COR-L47 (cell line): ENCODE measurements at regions not wholly inside any gene's neighbourhood (a gene's known extent, or its start where the extent isn't known, plus 50 kb on each side); places are given as distances from the start of the nearest gene placed in this dataset.
"Not testable (repeated sequence)": the region's sequence is repeated elsewhere in the genome, so short reads cannot be mapped to it uniquely, and the experiment has no call there.

Experiments used
- DNase-seq: peaks from one replicate; lab custom pipeline; 2025; lab: John Stamatoyannopoulos, UW

- DNase-seq = no peak
Measured at GRCh38 chr3:77707281-77707680, 667.4 kb downstream of the ROBO2 start.

GRCh38 chr3:77709155-77709554 is 669.3 kb downstream of the ROBO2 start:
- DNase-seq = no peak

GRCh38 chr3:77718311-77718710 is 678.4 kb downstream of the ROBO2 start:
- no peak for DNase-seq

DNA sequence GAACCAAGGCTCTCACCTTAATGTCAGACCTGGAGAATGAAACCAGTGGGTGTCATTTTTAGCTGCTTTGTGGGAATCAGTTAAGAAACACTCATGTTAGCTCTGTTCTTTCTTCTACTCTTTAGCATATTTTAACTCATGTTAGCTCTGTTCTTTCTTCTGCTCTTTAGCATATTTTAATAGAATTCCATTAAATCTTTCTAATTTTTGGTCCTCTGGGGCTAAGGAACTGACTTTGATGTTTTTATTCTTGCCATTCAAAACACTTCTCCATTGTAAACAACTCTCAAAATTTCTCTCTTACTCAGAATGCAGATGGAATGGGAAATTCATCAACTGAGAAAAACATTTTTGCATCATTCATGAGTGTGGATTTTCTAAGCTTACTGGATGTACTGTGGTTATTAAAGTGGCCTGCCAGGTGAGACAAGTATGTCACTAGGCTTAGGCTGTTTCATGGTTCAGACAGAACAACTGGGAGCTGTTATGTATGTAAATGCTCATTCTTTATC is 680.6 kb downstream of the ROBO2 start:
- DNase-seq = no peak

DNA sequence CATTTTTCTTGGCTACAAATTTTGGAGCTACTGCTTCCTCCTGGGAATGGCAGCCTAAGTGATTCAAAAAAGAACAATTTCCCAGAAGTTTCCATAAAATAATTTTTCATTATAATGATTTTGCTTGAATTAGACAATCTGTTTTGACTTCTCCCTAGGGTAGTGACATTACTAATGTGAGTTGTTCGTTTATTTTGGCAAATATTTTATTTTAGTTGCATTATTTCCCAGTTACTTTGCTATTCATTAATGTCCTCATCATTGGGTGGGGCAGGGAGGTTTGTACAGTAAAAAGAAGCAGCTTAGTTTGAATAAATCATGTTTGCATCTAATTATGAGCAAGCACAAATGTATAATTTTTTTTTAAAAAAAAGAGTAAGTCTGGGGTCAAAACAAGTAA is 686.6 kb downstream of the ROBO2 start:
- no peak for DNase-seq

- DNase-seq = no peak
Measured at GRCh38 chr3:77746048-77746447, 706.1 kb downstream of the ROBO2 start.

DNA sequence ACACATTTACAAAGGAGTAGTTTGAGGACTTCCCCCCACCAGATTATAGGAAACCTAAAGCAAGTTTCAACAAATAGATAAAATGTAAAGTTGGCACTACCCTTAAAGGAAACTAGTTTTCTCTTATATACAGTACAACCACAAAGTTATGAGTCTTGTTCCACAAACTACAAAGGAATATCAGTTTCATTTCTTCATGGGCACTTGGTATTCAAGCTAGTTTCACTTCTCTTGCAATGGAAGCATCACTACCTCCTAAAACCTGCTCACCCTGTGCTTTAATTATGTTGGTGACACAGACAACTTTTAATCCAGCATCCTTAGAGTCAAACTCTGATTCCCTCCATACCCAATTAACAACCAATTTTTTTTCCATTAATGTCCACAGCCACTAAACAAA is 707.0 kb downstream of the ROBO2 start:
- no peak for DNase-seq

DNA sequence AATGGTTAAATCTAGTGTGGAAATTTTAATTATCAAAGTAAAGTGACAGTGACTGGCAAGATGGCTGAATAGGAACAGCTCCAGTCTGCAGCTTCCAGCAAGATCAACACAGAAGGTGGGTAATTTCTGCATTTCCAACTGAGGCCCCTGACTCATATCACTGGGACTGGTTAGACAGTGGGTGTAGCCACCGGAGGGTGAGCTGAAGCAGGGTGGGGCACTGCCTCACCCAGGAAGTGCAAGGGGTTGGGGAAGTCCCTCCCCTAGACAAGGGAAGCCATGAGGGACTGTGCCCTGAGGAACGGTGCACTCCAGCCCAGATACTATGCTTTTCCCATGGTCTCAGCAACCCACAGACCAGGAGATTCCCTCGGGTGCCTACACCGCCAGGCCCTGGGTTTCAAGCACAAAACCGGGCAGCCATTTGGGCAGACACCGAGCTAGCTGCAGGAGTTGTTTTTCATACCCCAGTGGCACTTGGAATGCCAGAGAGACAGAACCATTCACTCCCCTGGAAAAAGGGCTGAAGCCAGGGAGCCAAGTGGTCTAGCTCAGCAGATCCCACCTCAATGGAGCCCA is 716.6 kb downstream of the ROBO2 start:
- not testable (repeated sequence) for DNase-seq

GRCh38 chr3:77772459-77772858 is 732.6 kb downstream of the ROBO2 start:
- DNase-seq = no peak

- no peak for DNase-seq
Measured at GRCh38 chr3:77773084-77773483, 733.2 kb downstream of the ROBO2 start.

DNA sequence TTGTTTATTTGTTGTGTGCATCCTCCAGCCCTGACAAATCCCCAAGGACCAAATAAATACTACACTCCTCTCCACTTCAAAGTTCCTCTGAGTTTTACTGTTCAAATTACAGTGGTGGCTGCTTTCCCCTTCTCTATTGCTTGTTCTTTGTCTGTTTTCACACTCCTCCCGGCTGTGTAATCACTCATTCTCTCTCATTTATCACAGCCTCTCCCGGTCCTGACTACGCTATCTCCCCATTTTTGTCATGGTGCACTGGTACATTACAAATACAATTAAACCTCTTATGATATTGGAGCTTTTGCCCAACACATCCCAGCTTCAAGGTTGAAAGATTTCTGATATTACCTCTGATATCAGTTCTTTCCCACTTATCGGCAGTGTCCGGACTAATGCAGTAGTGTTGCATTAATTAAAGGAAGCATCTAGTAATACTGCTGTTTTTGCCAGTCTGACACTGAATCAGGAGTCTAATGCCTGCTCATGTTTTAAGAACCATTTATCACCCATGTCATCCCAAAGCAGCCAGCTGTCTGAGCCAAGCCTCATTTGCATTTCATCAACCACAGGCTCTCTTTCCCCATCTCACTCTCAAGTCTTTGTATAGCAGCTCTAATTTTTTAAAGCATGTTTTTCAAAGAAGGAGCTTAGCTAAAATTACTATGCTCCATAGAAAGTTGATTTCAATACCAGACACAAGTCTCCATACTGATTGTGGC is 740.5 kb downstream of the ROBO2 start:
- DNase-seq = no peak

- no peak for DNase-seq
Measured at GRCh38 chr3:77786216-77786615, 746.3 kb downstream of the ROBO2 start.

- DNase-seq = no peak
Measured at GRCh38 chr3:77795013-77795412, 755.1 kb downstream of the ROBO2 start.

- no peak for DNase-seq
Measured at GRCh38 chr3:77799278-77799677, 759.4 kb downstream of the ROBO2 start.

DNA sequence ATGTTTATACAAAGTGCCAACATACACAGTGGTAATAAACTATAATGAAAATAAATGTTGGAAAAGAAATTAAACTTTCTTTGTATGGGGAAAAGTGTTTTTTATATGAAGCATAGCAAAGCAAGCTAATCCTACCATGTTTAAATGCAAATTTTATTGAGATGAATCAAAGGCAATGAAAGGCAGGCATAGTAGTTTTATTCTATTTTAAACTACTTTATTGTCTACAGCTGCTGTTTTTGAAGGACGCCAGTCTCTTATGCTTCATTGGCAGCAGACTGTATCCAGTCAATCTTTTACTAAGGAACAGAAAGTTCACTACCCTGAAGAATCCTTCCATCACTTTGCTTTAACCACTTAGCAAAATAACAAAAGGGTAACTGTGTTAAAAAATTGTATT is 761.0 kb downstream of the ROBO2 start:
- no peak for DNase-seq

GRCh38 chr3:77807312-77807711 is 767.4 kb downstream of the ROBO2 start:
- DNase-seq = no peak

- DNase-seq = no peak
Measured at GRCh38 chr3:77814845-77815244, 774.9 kb downstream of the ROBO2 start.

DNA sequence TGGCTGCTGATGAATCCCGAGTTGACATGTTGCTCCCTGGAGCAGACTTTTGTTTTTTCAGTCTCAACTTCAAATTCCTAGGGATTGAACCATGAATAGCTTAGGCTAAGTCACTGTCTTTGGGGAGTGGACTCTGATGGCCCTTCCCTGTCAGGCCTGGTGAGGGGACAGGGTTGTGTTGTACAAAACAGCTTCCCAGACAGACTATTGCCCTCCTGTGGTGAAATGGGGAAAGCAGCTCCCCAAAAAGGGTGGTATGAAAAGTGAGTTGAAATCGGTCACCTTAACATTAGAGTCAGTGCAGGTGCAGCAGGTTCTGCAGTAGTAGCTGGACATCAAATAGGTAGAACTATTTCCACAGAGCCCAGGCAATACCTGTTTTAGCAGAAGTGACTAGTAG is 775.6 kb downstream of the ROBO2 start:
- DNase-seq = no peak

DNA sequence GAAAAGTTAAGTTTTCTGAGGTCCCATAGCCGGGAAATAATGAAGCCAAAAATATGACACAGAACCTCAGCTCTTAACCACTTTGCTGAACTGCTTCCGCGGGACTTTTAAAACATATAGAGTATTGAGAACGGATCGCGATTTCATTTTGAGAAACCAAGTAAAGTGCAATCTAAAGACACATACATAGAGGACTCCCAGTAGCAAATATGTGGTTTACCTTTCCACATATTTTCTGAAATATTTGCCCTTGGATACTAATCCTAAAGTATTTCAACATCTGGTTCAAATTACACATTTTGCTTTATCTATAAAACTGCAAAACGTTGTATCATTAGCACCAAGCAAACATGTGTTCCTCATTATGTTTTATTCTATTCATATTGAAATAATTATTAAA is 776.5 kb downstream of the ROBO2 start:
- DNase-seq = no peak

DNA sequence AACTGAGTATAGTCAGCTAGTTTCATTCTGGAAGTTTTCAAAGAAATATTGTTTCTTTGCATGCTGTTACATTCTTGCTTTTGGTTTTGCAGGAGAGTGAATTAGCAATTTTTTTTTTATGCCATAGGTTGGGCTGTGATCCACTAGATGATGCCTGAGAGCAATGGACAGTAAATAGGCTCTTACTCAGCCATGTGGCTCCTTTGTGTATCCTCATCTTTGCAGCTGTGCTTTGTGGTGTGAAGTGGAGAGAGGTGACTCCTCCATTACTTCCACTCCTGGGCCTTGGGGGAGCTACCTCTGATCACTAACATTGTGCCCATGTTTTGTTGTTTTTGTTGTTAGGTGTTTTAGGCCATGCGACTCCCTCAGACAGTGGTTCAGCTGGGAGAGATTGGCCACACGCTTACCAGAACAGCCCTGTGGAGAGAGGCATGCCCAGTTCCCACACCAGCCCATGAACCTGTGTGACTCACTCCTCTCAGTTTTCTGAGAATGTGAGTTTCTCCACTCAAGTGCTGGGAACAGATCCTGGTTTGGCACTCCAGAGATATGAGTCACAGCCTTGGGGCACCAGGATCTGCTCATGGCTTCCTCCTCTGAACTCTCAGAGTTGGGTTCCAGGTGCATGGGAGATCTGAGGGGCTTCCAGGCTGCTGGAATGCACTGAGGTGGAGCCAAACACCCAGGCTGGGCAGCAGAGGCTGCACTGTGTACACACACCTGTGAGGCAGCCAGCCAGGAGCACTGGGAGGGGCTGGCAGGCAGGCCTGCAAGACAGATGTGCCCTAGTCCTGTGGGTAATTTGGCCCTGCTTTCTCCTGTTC is 785.3 kb downstream of the ROBO2 start:
- DNase-seq = no peak

GRCh38 chr3:77835921-77836320 is 796.0 kb downstream of the ROBO2 start:
- no peak for DNase-seq

DNA sequence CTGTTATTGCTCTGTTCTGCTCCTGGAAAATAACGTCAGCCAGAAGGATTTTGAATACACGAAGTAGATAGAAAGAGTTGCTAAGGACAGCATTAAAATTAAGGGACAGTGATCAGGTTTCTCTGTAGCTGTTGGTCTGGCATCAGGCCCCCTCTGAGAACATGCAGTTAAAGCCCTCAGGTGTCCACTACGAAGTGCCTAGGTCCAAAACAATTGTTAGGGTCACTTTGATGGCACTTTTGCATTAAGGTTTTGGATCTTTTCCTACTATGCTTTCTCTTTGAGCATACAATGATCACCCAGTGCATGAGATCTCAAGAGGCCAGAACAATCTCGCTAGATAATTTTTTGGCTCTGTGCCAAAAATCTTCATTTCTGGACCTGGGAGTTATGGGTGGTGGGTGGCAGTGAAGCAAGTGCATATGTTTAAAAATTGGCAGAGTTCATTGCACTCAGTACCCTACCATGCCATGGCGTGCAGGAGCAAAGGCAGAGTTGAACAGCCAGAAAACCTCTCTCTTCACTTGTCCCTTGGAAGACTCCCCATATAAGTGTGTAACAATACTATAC is 797.6 kb downstream of the ROBO2 start:
- DNase-seq = no peak

DNA sequence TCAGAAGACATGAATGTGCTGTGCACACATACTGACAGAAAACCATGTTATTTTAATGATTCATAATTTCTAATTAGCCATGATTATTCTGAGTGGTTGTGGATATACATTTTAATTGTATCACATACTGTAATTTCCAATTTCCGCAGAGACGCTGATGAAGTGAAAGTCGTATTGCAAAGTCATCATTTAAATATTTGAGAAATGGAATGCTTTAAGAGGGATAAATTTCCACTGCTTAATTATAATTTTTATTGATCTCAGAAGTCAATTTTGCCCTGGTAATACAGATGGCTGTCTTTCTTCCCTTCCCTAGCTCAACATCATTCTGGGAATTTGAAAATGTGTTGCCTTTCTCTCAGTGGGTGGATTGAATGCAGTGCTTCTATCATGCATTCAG is 819.3 kb downstream of the ROBO2 start:
- no peak for DNase-seq
